HG03280 (cell line): ENCODE measurements at regions not wholly inside any gene's neighbourhood (a gene's known extent, or its start where the extent isn't known, plus 50 kb on each side); places are given as distances from the start of the nearest gene placed in this dataset.
"Not testable (repeated sequence)": the region's sequence is repeated elsewhere in the genome, so short reads cannot be mapped to it uniquely, and the experiment has no call there.

Experiments
- ATAC-seq: cut with Tn5 transposase; IDR thresholded peaks from one replicate; pipeline ENCODE4 v1.9.1; 2021; ENCODE audit warnings: mild to moderate bottlenecking, moderate library complexity; ENCODE audit not compliant: unreplicated experiment

DNA sequence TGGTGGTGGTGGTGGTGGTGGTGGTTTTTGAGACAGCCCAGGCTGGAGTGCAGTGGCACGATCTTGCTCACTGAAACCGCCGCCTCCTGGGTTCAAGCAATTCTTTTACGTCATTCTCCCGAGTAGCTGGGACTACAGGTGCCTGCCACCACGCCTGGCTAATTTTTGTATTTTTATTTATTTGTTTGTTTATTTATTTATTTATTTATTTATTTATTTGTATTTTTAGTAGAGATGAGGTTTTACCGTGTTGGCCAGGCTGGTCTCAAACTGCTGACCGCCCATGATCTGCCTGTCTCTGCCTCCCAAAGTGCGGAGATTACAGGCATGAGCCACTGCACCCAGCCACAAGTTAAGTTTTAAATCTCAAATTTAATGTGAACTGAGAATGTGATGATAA lies 126.5 kb downstream of the PCDH18 start:
- not testable (repeated sequence) for ATAC-seq

DNA sequence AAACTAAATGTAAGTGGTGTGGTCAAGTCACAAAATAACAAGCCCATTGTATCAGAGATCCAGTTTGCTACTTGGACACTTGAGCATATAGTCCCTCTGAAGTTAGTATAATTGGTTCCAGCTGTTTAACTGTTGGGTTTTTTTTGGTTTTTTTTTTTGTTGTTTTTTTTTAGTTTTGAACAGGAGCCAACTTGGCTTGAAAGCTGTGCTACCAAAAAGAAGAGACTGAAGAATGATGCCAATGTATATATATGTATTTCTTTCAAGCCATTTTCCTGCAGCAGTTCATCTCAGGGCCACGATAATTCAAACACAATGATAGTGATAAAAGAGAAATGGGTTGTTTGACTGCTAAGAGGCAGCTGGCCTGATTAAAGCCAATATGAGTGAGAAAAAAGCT lies 138.3 kb downstream of the PCDH18 start:
- ATAC-seq, result no peak

DNA sequence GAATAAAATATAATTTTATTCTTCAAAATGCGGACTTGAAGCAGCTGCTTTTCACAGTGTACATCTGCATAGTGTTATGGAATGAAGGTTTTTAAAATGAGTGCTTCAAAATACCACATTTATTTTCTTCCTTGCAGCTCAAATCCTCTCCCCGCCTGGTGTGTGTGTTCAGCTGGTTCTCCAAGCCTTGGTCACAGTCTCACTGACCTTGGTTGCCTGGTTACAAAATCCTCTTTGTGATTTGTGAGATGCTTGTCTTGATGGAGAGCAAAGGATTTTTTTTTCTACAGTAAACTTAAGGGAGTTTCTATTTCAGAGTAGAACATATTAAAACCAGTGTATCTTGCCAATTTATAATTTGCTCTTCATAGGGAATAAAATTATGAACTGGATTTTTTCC lies 139.2 kb downstream of the PCDH18 start:
- ATAC-seq, result no peak

DNA sequence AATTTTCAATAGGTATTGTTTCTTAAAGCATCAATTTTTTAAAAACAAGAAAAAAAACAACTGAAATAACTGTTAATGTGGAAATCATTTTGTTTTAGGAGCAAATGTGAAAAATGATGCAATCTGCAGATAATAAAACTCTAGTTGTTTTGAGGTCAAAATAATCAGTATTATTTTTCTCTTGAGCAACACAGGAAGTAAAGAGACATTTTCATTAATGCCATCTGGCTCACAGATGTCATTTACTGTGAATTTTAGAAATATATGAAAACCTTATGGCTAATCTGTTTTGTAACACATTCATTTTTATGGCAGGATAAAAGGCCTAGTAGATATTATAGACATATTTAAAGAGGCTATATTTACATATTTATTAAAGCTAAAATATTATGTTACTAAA lies 141.6 kb downstream of the PCDH18 start:
- no peak for ATAC-seq

DNA sequence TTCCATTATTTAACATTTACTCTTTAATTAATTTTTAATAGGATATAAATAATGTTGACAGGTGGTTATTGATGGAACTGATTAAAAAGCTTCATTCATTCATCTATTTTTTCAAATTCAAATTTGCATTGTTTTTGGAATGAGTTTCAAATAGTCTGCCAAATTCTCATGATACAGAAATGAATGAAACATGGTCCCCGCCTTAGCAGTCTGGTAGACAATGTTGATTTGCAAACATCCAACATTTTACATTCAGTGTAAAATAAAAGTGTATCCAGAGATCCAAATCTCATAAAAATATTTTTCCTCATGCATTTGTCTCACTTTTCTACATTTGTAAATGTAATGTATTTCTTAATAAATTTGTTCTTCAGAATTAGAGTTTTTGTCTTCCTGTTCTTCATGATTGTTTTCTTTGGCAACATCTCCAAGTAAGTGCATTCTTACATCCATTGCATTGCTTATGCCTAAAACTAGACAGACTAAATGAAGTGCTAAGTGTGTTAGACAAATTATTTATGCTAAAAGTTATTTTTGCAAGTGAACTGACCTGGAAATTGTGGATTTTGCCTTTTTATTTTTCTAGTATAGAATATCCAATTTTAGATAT lies 142.3 kb downstream of the PCDH18 start:
- ATAC-seq, result no peak

DNA sequence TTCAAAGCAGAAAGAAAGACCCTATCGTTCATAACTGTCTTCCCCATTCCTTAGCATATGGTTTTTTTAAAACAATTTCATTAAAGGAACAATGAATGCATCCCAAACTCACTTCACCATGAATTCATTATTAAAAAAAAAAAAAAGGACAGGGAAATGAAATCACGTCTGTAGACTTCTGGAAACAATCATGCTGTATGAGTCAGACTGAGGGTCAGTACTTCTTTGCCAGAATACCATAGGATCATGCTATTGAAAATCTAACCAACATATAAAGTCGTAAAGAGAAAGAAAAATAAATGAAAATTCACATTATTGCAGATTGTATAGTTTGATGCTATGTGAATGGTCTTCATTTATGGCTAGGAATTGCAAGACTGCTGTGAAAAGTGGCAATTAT lies 144.4 kb downstream of the PCDH18 start:
- no peak for ATAC-seq

DNA sequence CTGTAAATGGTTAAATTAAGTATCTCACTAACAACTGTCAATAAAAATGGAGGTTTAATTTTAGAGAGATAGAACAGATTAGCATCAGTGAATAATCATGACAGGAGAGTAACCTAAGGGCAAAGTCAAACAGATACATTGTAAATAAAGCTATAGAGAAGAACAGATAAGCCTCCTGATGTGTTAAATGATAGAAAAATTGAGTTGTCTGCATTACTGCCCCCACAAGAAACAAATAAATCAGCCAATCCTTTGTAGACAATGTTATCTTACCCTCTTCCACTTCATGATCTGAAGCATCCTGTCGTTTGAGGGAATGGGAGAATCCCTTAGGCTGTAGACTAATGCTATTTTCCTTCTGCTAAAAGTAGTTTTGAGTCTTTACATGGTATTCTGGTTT lies 147.8 kb downstream of the PCDH18 start:
- no peak for ATAC-seq

DNA sequence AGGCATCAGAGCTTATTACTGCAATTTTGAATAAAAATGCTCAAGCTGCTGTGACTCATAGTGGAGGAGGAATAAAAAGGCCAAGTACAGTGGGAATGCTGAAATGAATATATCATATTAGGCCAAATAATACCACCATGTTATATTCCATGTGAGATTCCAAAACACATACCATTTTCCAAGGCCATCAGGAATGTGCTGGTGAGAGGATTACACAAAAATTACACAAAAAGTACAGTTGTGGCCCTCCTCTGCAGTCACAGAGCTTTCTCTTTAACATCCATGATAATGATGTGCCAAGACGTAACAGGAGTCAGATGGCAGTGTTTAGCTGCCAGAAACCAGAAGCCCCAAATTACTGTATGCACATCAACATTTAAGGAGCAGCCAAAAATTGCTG lies 153.5 kb downstream of the PCDH18 start:
- no peak for ATAC-seq

DNA sequence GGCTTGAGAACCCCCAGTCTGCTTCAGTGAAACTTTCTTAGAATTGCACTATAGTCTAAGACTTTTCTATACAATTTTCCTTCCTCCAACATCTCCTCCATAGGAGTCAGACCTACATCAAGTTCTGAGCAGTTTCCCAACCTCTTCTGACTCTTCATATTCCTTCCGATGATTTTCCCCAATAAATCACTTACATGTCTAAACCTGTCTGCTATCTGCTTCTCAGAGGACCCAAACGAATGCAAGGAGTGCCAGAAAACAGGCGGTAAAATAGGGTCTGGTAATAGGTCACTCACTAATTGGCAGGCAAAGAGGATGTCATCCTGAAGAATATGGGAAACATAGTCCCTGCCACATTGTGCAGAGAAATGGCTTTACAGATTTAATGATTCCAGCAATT lies 153.9 kb downstream of the PCDH18 start:
- no peak for ATAC-seq

DNA sequence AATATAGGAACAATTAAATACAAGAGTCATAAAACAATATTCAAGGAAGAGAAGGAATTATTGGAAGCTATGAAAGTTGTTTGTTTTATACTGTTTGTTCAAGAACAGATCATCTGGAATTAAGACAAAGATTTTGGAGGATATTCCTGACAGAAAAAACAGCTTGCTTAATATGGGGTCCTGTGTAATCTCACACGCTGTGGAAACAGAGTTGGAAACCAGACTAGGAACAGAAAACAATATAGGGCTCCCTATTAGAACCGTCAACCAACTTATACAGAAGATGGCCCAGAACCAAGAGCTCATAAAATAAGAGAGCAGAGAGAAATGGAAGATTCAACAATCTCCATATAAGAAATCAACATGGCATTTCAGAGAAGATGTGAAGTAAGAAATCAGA lies 156.0 kb downstream of the PCDH18 start:
- no peak for ATAC-seq

DNA sequence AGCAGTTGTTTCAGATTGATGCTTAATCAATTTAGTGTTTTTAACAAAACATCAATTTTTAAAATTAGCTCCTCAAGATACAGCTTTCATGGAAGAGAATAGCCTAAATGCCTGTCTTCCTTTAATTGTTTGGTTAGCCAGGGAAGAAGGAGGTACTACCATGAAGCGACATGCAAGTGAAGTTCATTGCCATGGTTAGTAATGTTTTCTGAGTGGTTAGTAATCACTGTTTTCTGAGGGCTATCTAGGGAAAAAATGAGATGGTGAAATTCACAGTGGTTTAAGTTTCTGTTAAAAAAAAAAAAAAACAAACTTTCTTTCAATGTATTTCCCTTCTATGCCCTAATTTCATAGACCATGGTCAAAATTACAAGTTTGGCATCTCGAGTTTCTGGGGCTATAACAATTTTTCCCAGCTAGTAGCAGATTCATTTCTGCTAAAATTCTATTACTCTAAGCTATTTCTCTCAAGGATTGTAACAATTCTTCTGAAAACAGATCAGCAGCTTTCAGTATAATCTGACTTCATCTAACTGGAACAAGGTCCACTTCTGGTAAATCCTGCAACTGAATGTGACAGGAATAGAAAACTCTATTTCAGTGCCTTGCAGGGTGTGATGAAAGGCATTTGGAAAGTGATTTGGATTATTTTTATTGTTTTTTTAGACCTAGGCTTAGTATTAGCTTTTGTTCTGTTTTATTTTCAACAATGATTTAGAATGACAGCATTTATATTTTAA lies 157.0 kb downstream of the PCDH18 start:
- no peak for ATAC-seq

DNA sequence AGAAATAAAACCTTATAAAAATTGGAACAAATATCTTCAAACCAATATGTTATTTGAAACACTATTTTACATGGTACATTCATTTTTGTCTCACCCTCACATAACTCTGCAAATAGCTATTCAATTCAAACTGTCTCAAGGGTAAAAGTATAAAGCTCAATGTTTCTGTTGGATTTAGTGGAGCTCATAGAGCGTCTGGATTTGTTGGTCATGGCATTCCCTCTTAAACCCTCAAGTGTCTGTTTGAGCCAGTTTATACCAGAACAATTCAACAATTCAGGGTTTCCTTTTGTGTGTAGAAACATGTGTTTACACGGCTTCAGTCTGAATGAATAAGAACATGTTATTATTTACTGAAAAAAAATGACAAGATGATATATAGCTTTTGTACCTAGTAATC lies 161.6 kb downstream of the PCDH18 start:
- no peak for ATAC-seq

DNA sequence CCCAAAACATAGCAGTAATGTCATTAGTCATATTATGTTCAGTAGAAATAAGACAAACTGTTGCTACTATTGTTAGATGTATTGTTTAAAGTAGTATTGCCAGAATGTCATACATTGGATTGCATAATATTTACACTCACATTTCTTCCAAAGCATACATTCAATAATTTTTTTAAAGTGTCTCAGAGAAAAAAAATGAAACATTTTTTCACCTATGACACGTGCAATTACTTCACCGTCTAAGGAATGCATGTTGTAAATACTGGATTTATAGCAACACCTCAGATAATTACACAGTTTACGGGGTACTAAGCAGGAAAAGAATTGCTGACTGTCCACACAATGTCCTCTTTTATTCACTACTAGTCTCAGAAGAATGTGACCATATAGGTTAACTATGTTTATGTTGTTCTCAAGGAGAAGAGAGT lies 162.1 kb downstream of the PCDH18 start:
- no peak for ATAC-seq

DNA sequence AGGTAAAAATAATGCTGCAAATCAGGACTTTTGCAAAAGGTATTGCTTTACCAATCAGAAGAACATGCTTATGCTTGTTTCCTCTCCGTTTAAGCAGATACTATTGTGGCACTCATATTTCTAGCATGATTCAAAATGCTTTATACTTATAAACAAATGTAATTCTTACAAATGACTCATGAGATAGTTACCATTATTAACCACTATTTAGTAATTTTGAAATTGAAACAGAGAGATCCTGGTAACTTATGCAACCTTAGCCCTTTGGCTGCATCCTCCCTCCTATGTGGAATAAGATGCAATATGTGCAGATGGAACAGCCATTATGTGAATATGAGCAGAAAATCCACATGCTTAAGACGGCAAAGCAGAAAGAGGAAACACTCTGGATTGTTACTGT lies 164.7 kb downstream of the PCDH18 start:
- ATAC-seq, result no peak

DNA sequence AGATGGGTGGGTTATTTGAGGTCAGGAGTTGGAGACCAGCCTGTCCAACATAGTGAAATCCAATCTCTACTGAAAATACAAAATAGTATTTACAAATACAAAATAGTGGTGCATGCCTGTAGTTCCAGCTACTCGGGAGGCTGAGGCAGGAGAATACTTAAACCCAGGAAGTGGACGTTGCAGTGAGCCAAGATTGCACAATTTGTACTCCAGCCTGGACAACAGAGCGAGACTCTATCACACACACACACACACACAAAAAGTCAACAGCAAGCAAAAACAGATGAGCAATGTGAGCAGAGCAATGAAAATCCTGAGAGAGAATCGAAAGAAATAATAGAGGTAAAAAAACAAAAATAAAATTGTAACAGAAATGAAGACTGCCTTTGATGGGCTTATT lies 168.8 kb downstream of the PCDH18 start:
- no peak for ATAC-seq

DNA sequence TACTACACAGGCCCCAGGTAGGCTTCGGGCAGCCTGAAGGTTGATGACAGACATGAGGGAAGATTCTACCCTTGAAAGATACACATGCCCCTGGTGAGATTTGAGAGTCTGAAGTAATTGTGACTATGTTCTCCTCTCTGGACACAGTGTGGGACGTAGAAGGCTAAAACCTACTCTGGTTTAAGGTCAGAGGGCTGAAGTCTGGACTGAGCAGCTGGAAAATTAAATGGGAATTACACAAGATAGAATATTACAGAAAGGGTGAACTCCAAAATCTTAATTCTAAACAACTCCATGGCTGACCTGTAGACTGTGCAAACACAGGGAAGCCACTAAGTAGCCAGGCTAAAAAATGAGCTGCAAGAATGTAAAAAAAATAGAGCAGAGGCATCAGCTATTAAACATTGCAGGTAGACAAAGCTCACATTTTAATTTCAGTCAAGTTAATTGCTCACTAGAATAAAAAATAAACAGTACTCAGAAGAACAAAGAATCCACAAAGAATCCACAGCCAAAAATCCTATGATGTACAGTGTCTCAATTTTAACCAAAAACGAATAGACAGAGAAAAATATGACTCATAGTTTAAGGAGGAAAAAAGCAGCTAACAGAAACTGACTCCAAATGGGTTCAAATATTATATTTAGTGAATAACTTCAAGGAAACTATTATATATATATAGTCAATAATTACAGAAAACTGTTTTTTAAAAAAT lies 170.4 kb downstream of the PCDH18 start:
- no peak for ATAC-seq

DNA sequence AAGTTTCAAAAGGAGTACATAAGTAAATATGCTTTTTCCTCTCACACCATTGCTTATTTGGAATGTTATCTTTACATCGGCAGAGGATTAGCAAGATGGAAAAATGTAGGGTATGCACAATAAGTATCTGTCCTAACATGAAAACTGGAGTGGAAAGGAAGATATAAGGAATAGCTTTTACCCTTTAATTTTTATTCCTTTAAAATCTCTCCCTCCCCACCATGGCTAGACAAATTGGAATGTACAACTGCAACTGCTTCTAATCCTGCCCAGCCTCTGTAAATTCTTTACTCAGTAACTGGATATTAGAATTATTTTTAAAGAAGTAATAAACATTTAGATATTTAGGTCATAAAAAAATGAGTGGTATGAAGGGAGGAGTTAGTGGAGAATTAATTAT lies 171.5 kb downstream of the PCDH18 start:
- no peak for ATAC-seq

DNA sequence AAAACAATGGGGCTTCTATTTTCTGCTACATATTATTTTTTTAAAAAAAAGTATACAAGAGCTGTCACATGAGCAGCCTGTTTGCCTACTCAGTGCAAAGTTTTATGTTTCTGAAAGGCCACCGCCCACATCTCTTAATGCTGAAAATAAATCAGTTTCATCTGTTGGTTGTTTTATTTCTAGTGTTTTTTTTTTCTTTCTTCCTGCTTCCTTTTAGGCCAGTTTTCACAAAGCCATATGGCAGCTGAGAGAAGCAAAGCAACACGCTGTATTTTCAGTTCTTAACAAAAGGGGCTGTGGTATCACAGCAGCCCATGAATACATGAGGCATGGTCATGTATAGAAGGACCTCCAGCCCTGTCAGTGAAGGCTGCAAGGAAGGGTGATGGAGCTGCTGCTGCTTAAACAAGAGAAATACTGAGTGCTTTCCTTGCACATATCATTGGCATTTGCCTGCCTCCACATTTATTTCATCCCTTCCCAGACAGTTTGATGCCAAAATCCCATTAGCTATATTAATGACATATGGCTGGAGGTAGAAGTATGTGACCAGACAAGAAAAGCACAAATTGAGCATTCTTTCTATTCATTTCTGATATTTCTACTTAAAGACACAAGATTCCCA lies 172.5 kb downstream of the PCDH18 start:
- no peak for ATAC-seq

DNA sequence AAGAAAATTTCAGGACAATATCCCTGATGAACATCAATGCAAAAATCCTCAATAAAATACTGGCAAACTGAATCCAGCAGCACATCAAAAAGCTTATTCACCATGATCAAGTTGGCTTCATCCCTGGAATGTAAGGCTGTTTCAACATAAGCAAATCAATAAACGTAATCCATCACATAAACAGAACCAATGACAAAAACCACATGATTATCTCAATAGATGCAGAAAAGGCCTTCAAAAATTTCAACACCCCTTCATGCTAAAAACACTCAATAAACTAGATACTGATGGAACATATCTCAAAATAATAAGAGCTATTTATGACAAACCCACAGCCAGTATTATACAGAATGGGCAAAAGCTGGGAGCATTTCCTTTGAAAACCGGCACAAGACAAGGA lies 177.7 kb downstream of the PCDH18 start:
- not testable (repeated sequence) for ATAC-seq

DNA sequence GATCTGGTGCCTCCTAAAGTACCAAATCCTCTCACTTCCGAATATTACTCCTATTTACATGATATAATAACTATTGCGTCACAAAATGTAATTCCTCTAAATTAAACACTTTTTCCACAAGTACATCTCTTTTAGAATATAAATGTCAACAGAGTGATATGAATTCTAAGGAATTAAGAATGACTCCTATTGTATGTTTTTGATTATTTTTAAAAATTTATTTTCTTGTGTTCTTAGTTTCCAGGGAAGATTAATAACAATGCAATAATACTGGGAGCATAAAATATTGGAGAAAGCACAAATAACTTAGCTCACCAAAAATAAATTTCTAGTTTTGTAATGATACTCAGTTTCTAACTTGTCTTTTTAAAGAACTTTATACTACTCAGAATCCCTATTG lies 184.9 kb downstream of the PCDH18 start:
- ATAC-seq, result no peak

DNA sequence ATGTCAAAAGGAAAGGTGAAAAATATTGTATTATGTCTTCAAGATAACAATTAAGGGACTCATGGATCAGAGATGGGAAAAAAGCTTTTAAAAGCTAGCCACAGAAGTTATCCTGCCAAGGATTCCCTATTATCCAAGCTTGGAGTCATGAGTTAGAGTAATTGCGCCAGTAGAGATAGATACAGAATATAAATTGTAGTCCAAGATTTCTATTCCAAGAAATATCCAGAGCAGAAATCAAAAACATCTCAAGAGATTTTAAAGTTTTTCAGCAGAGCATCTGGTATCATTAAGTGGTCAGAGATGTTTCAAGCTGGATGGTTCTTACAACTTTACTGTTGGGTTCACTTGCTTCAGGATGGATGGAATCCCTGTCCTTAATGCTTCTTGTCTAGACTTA lies 186.7 kb downstream of the PCDH18 start:
- no peak for ATAC-seq

DNA sequence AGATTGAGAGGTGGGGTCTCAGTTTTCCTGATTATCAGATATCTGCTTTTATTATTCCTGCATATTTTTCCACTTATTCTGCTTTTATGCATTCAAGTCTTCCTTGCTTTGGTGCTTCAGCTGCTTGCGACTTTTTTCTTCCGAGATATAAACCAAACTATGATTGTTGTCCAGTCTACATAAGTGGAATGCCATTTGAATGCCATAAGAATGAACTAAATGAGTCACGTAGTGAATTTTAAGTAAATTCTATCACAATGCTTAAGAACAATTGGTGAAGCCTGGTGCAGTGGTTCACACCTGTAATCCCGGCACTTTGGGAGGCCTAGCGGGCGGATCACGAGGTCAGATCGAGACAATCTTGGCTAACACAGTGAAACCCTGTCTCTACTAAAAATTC lies 189.1 kb downstream of the PCDH18 start:
- ATAC-seq, result no peak
